Neural cell (in vitro differentiated cells): ENCODE measurements at regions not wholly inside any gene's neighbourhood (a gene's known extent, or its start where the extent isn't known, plus 50 kb on each side); places are given as distances from the start of the nearest gene placed in this dataset.

Experiments used
- H2AFZ ChIP-seq: fragments of 200-600, 300-800 bp; sonication (generic), shearing (Covaris generic); 2 replicates; pipeline ENCODE4 v1.6.0; 2014; ENCODE audit warnings: low read depth, mild to moderate bottlenecking, antibody characterized with exemption, low read length, moderate library complexity
- H3F3A ChIP-seq: fragments of 200-600 bp; shearing (Covaris generic); 2 replicates; pipeline ENCODE4 v1.6.1; 2016; ENCODE audit warnings: mild to moderate bottlenecking, moderate library complexity, mixed read lengths, antibody characterized with exemption, low read length; ENCODE audit not compliant: insufficient read depth, poor library complexity, severe bottlenecking
- H3K27ac ChIP-seq: fragments of 200-600, 300-800 bp; sonication (generic), shearing (Covaris generic); 2 replicates; pipeline ENCODE4 v1.5.1; 2014; ENCODE audit warnings: mild to moderate bottlenecking, low read length, moderate library complexity
- H3K27me3 ChIP-seq: fragments of 300-800, 200-600 bp; sonication (generic), shearing (Covaris generic); 2 replicates; pipeline ENCODE4 v1.6.0; 2014; ENCODE audit warnings: mild to moderate bottlenecking, low read depth, low read length, moderate library complexity; ENCODE audit not compliant: insufficient read depth
- H3K36me3 ChIP-seq: fragments of 300-800, 200-600 bp; sonication (generic), shearing (Covaris generic); 2 replicates; pipeline ENCODE4 v1.5.1; 2014; ENCODE audit warnings: mild to moderate bottlenecking, antibody characterized with exemption, low read length, moderate library complexity; ENCODE audit not compliant: insufficient read depth
- H3K4me2 ChIP-seq: fragments of 300-800, 200-600 bp; sonication (generic), shearing (Covaris generic); 2 replicates; pipeline ENCODE4 v1.6.0; 2014; ENCODE audit warnings: mild to moderate bottlenecking, low read length
- H3K4me3 ChIP-seq: fragments of 300-800, 200-600 bp; sonication (generic), shearing (Covaris generic); 2 replicates; pipeline ENCODE4 v1.5.1; 2014; ENCODE audit warnings: mild to moderate bottlenecking, low read length, moderate library complexity
- H3K79me2 ChIP-seq: fragments of 200-600 bp; shearing (Covaris generic); replicated peaks from 2 replicates; pipeline ENCODE4 v1.6.0; 2014; ENCODE audit warnings: mild to moderate bottlenecking, low read length, moderate library complexity; ENCODE audit not compliant: insufficient read depth
- H3K9ac ChIP-seq: fragments of 300-800, 200-600 bp; sonication (generic), shearing (Covaris generic); 2 replicates; pipeline ENCODE4 v1.6.1; 2016; ENCODE audit warnings: mild to moderate bottlenecking, low read length, mixed read lengths
- H3K9me2 ChIP-seq: fragments of 200-600 bp; shearing (Covaris generic); 2 replicates; pipeline ENCODE4 v1.6.1; 2016; ENCODE audit warnings: mild to moderate bottlenecking, low read length, mixed read lengths; ENCODE audit not compliant: insufficient read depth
- H3K9me3 ChIP-seq: fragments of 200-600, 300-800 bp; sonication (generic), shearing (Covaris generic); 2 replicates; pipeline ENCODE4 v1.6.1; 2016; ENCODE audit warnings: mild to moderate bottlenecking, mixed run types, low read length, moderate library complexity, mixed read lengths
- H4K20me1 ChIP-seq: fragments of 200-600 bp; shearing (Covaris generic); 2 replicates; pipeline ENCODE4 v1.6.1; 2016; ENCODE audit warnings: mild to moderate bottlenecking, mixed run types; ENCODE audit not compliant: insufficient read depth
- CTCF ChIP-seq: fragments of 450-650 bp; IDR thresholded peaks from 2 replicates; pipeline ENCODE4 v1.5.1; 2014; ENCODE audit warnings: antibody characterized with exemption, mild to moderate bottlenecking, moderate library complexity; ENCODE audit not compliant: poor library complexity, severe bottlenecking
- EP300 ChIP-seq: fragments of 450-650 bp; conservative IDR thresholded peaks from 2 replicates; pipeline ENCODE4 v1.6.1; 2014; ENCODE audit warnings: antibody characterized with exemption, mild to moderate bottlenecking, moderate library complexity; ENCODE audit not compliant: poor library complexity, severe bottlenecking
- EZH2 ChIP-seq: fragments of 200-600, 300-800 bp; shearing (Covaris generic), sonication (generic); IDR thresholded peaks from 2 replicates; pipeline ENCODE4 v1.6.1; 2014; ENCODE audit warnings: antibody characterized with exemption, low read length, borderline replicate concordance, mild to moderate bottlenecking; ENCODE audit not compliant: insufficient read depth, poor library complexity, severe bottlenecking
- POLR2AphosphoS5 ChIP-seq: IDR thresholded peaks from 2 replicates; pipeline ENCODE4 v1.6.1; 2012
- RAD21 ChIP-seq: fragments of 450-650 bp; conservative IDR thresholded peaks from 2 replicates; pipeline ENCODE4 v1.6.1; 2014; ENCODE audit warnings: antibody characterized with exemption, mild to moderate bottlenecking, moderate library complexity
- SMC3 ChIP-seq: fragments of 450-650 bp; conservative IDR thresholded peaks from 2 replicates; pipeline ENCODE4 v1.6.1; 2014; ENCODE audit warnings: antibody characterized with exemption, mild to moderate bottlenecking, moderate library complexity; ENCODE audit not compliant: poor library complexity
- TAF1 ChIP-seq: IDR thresholded peaks from 2 replicates; pipeline ENCODE4 v1.6.1; 2012; ENCODE audit warnings: low read depth
- TF ChIP-seq, protein P1 (sequence below): IDR thresholded peaks from 2 replicates; pipeline ENCODE4 v1.6.1; 2012; ENCODE audit warnings: borderline replicate concordance

DNA sequence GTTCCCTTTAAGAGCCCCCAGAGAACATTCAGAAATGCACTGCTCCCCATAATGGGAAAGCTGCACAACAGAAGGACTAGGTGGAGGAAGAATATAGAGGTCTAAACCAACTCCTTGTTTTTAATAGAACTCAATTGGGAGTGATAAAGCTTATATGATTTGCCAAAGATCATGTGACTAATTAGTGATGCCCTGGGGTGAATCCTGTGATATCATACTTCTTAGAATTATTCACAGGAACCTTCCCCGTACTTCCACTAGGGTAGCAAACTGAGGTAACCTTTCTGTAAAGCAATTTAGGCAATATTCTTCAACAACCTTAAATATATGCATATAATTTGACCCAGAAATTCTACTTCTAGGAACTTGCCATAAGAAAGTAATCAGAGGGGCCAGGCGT is 84.4 kb downstream of the TFAP2A start:
- Histone ChIP-seq H3K36me3 (no peaks in the 10 kb centered on the region), H3K4me2 (no peak overlapping the region), H3K9ac (no peak overlapping the region), H3F3A (no peaks in the 10 kb centered on the region), H3K9me3 (no peaks in the 10 kb centered on the region), H3K27me3 (no peaks in the 10 kb centered on the region), H2AFZ (no peak overlapping the region), H3K9me2 (no peaks in the 10 kb centered on the region), H3K4me3 (no peak overlapping the region), H3K27ac (no peak overlapping the region), H4K20me1 (no peaks in the 10 kb centered on the region), H3K79me2 (no peaks in the 10 kb centered on the region)
- TF ChIP-seq EZH2 (no peak), SMC3 (no peak), EP300 (no peak), TAF1 (no peak), CTCF (no peak)
- TF ChIP-seq, protein P1, sequence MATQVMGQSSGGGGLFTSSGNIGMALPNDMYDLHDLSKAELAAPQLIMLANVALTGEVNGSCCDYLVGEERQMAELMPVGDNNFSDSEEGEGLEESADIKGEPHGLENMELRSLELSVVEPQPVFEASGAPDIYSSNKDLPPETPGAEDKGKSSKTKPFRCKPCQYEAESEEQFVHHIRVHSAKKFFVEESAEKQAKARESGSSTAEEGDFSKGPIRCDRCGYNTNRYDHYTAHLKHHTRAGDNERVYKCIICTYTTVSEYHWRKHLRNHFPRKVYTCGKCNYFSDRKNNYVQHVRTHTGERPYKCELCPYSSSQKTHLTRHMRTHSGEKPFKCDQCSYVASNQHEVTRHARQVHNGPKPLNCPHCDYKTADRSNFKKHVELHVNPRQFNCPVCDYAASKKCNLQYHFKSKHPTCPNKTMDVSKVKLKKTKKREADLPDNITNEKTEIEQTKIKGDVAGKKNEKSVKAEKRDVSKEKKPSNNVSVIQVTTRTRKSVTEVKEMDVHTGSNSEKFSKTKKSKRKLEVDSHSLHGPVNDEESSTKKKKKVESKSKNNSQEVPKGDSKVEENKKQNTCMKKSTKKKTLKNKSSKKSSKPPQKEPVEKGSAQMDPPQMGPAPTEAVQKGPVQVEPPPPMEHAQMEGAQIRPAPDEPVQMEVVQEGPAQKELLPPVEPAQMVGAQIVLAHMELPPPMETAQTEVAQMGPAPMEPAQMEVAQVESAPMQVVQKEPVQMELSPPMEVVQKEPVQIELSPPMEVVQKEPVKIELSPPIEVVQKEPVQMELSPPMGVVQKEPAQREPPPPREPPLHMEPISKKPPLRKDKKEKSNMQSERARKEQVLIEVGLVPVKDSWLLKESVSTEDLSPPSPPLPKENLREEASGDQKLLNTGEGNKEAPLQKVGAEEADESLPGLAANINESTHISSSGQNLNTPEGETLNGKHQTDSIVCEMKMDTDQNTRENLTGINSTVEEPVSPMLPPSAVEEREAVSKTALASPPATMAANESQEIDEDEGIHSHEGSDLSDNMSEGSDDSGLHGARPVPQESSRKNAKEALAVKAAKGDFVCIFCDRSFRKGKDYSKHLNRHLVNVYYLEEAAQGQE = no peak

DNA sequence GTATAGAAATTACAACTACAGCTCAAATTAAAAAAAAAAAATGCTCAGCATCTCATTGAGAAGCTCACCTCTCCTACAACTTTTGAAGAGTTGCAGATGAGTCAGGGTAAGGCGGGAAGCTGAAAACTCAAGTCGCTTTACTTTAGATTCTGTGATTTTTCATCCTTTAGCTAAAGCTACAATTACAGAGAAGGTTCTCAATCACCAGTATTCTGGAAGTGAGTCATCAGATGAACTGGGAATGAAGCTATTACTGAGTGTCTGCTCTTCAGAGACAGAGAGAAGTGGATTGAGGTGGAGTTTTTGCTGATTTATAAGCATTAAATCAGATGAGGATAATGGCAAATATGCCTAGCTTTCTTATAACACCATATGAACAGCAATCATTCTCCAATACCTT is 91.9 kb downstream of the TFAP2A start:
- Histone ChIP-seq H4K20me1 (no peaks in the 10 kb centered on the region), H2AFZ (no peak overlapping the region)

More for the DNA sequence above, 91.9 kb downstream of the TFAP2A start:
- Histone ChIP-seq H3K27me3 (no peaks in the 10 kb centered on the region), H3K4me2 (no peak overlapping the region), H3K4me3 (no peak overlapping the region), H3K9me2 (no peaks in the 10 kb centered on the region), H3K27ac (no peak overlapping the region), H3K9ac (no peak overlapping the region), H3F3A (no peaks in the 10 kb centered on the region), H3K9me3 (no peaks in the 10 kb centered on the region), H3K79me2 (no peaks in the 10 kb centered on the region), H3K36me3 (no peaks in the 10 kb centered on the region)
- TF ChIP-seq, protein P1 = no peak
- no peak for TF ChIP-seq CTCF
- TF ChIP-seq RAD21 = no peak
- TF ChIP-seq EZH2 = no peak
- TF ChIP-seq SMC3 = no peak
- TF ChIP-seq POLR2AphosphoS5 = no peak
